NB4 (cell line): ENCODE measurements at regions not wholly inside any gene's neighbourhood (a gene's known extent, or its start where the extent isn't known, plus 50 kb on each side); places are given as distances from the start of the nearest gene placed in this dataset.

Experiments used
- MYC ChIP-seq: IDR thresholded peaks from 2 replicates; pipeline ENCODE4 v1.6.1; 2011; ENCODE audit warnings: low read depth, low read length
- POLR2A ChIP-seq: IDR thresholded peaks from 2 replicates; pipeline ENCODE4 v1.6.1; 2011; ENCODE audit warnings: mild to moderate bottlenecking; ENCODE audit not compliant: insufficient read length; ENCODE audit errors: extremely low read depth
- TF ChIP-seq, protein P1 (sequence below): IDR thresholded peaks from one replicate; pipeline ENCODE4 v1.5.1; 2012; ENCODE audit warnings: low read depth, low read length

DNA sequence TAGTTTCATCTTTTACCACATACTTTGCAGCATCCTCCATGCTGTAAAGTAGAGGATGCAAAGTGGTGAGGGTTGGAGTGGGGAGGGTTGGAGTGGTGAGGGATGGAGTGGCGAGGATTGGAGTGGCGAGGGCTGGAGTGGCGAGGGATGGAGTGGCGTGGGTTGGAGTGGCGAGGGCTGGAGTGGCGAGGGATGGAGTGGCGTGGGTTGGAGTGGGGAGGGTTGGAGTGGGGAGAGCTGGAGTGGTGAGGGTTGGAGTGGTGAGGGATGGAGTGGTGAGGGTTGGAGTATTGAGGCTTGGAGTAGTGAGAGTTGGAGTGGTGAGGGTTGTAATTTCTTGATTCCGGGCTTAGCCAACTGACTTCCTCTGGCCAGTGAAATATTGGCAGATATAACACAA lies 618.3 kb downstream of the MRPL39 start:
- TF ChIP-seq, protein P1, sequence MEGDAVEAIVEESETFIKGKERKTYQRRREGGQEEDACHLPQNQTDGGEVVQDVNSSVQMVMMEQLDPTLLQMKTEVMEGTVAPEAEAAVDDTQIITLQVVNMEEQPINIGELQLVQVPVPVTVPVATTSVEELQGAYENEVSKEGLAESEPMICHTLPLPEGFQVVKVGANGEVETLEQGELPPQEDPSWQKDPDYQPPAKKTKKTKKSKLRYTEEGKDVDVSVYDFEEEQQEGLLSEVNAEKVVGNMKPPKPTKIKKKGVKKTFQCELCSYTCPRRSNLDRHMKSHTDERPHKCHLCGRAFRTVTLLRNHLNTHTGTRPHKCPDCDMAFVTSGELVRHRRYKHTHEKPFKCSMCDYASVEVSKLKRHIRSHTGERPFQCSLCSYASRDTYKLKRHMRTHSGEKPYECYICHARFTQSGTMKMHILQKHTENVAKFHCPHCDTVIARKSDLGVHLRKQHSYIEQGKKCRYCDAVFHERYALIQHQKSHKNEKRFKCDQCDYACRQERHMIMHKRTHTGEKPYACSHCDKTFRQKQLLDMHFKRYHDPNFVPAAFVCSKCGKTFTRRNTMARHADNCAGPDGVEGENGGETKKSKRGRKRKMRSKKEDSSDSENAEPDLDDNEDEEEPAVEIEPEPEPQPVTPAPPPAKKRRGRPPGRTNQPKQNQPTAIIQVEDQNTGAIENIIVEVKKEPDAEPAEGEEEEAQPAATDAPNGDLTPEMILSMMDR, result no peak
- TF ChIP-seq POLR2A (no peak), MYC (no peak)
